ENCODE measurements at regions not wholly inside any gene's neighbourhood (a gene's known extent, or its start where the extent isn't known, plus 50 kb on each side); places are given as distances from the start of the nearest gene placed in this dataset.

DNA sequence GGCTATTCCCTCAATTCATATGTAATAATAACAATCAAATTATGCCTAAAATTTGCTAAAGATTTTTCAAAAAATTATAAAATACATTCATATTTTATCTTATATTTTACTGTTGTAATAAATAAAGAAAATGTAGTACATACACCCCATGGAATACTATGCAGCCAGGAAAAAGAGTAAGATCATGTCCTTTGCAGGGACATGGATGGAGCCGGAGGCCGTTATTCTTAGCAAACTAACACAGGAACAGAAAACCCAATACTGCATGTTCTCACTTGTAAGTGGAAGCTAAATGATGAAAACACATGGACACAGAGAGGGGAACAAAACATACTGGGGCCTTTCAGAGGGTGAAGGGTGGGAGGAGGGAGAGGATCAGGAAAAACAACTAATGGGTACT lies 584.2 kb upstream of the MMS22L start:
- TF ChIP-seq POLR2A (IDR thresholded peaks at IDR 0.05) = no peak
- TF ChIP-seq, protein P1, sequence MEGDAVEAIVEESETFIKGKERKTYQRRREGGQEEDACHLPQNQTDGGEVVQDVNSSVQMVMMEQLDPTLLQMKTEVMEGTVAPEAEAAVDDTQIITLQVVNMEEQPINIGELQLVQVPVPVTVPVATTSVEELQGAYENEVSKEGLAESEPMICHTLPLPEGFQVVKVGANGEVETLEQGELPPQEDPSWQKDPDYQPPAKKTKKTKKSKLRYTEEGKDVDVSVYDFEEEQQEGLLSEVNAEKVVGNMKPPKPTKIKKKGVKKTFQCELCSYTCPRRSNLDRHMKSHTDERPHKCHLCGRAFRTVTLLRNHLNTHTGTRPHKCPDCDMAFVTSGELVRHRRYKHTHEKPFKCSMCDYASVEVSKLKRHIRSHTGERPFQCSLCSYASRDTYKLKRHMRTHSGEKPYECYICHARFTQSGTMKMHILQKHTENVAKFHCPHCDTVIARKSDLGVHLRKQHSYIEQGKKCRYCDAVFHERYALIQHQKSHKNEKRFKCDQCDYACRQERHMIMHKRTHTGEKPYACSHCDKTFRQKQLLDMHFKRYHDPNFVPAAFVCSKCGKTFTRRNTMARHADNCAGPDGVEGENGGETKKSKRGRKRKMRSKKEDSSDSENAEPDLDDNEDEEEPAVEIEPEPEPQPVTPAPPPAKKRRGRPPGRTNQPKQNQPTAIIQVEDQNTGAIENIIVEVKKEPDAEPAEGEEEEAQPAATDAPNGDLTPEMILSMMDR (IDR thresholded peaks at IDR 0.05) = no peak
